OCI-LY7 (cell line): ENCODE measurements at regions not wholly inside any gene's neighbourhood (a gene's known extent, or its start where the extent isn't known, plus 50 kb on each side); places are given as distances from the start of the nearest gene placed in this dataset.

Experiments
- BruUV-seq: library from RNA; stranded (reverse); fragments of 400-500 nt; replicated peaks from 2 replicates; lab custom pipeline; 2021; lab: Mats Ljungman, UMichigan
- CTCF ChIA-PET: fragments of 300-600 bp; sonication (Branson Sonifier 250); formaldehyde crosslinking; loops from one replicate; lab custom pipeline; 2022; ENCODE audit warnings: antibody characterized with exemption; ENCODE audit not compliant: unreplicated experiment; lab: Charles Lee
- POLR2A ChIA-PET: fragments of 300-600 bp; sonication (Branson Sonifier 250); formaldehyde crosslinking; loops from one replicate; lab custom pipeline; 2022; ENCODE audit warnings: antibody characterized with exemption; lab: Charles Lee
- DNase-seq: peaks from one replicate; pipeline ENCODE4 v3.0.0-alpha.2; 2015; ENCODE audit warnings: low spot score
- H2AFZ ChIP-seq: fragments of 200-600 bp; sonication (generic), shearing (Covaris generic); 2 replicates; pipeline ENCODE4 v1.6.1; 2014; ENCODE audit warnings: mild to moderate bottlenecking, antibody characterized with exemption, low read length, moderate library complexity
- H3K27ac ChIP-seq: fragments of 200-600 bp; sonication (generic); 2 replicates; pipeline ENCODE4 v1.5.1; 2014; ENCODE audit warnings: mixed run types, low read depth, mild to moderate bottlenecking, moderate library complexity, low read length, inconsistent platforms; ENCODE audit not compliant: poor library complexity, severe bottlenecking
- H3K36me3 ChIP-seq: fragments of 200-600 bp; sonication (generic); 2 replicates; pipeline ENCODE4 v1.6.1; 2014; ENCODE audit warnings: mild to moderate bottlenecking, antibody characterized with exemption, low read length, moderate library complexity, mixed read lengths; ENCODE audit not compliant: insufficient read depth
- H3K4me1 ChIP-seq: fragments of 200-600 bp; sonication (generic); 2 replicates; pipeline ENCODE4 v1.5.1; 2014; ENCODE audit warnings: mild to moderate bottlenecking, low read length; ENCODE audit not compliant: insufficient read depth, poor library complexity, severe bottlenecking
- H3K4me2 ChIP-seq: fragments of 200-600 bp; sonication (generic); 2 replicates; pipeline ENCODE4 v1.6.1; 2014; ENCODE audit warnings: mild to moderate bottlenecking, low read length
- H3K4me3 ChIP-seq: fragments of 200-600 bp; sonication (generic); 2 replicates; pipeline ENCODE4 v1.5.1; 2014; ENCODE audit warnings: mild to moderate bottlenecking, low read depth, low read length; ENCODE audit not compliant: poor library complexity, severe bottlenecking
- H3K79me2 ChIP-seq: fragments of 200-600 bp; sonication (generic); 2 replicates; pipeline ENCODE4 v1.6.1; 2016; ENCODE audit warnings: low read depth, mild to moderate bottlenecking, low read length, moderate library complexity, mixed read lengths; ENCODE audit not compliant: insufficient read depth
- H3K9me2 ChIP-seq: fragments of 200-600 bp; sonication (generic); 2 replicates; pipeline ENCODE4 v1.6.1; 2016; ENCODE audit warnings: mild to moderate bottlenecking, low read length, mixed read lengths; ENCODE audit not compliant: insufficient read depth
- H3K9me3 ChIP-seq: fragments of 200-600 bp; sonication (generic); 2 replicates; pipeline ENCODE4 v1.6.1; 2014; ENCODE audit warnings: mild to moderate bottlenecking, mixed run types, low read length, mixed read lengths
- H4K20me1 ChIP-seq: fragments of 200-600 bp; sonication (generic); 2 replicates; pipeline ENCODE4 v1.6.1; 2014; ENCODE audit warnings: mild to moderate bottlenecking, antibody characterized with exemption, low read length, moderate library complexity, mixed read lengths; ENCODE audit not compliant: insufficient read depth
- CTCF ChIP-seq: fragments of 200-600 bp; sonication (generic); conservative IDR thresholded peaks from 2 replicates; pipeline ENCODE4 v1.5.1; 2014; ENCODE audit warnings: mild to moderate bottlenecking, antibody characterized with exemption, low read length, moderate library complexity, mixed read lengths
- EZH2phosphoT487 ChIP-seq: fragments of 200-600 bp; sonication (generic); IDR thresholded peaks from 2 replicates; pipeline ENCODE4 v1.6.1; 2018; ENCODE audit warnings: low read depth, borderline replicate concordance, mild to moderate bottlenecking, mixed run types, antibody characterized with exemption, low read length, moderate library complexity, mixed read lengths
- intact Hi-C: fragments of 100-400 bp; cut with micrococcal nuclease; formaldehyde crosslinking; loops from one replicate; pipeline ENCODE4 v1.10.0; 2022; ENCODE audit not compliant: unreplicated experiment

GRCh38 chr15:29528276-29528675 is 258.7 kb upstream of the NSMCE3 start:
- CTCF ChIA-PET, result no interaction called here
- no peak overlapping the region for H2AFZ ChIP-seq
- no peak overlapping the region for H3K4me3 ChIP-seq
- TF ChIP-seq EZH2phosphoT487, result no peak
- no peak overlapping the region for H3K27ac ChIP-seq
- no TSS peak for BruUV-seq
- intact Hi-C loops, result no loop called here
- no peak for DNase-seq
- POLR2A ChIA-PET, result no interaction called here
- no peaks in the 10 kb centered on the region for H3K4me1 ChIP-seq
- no peaks in the 10 kb centered on the region for H3K36me3 ChIP-seq
- no peaks in the 10 kb centered on the region for H4K20me1 ChIP-seq
- H3K79me2 ChIP-seq, result no peaks in the 10 kb centered on the region
- no peaks in the 10 kb centered on the region for H3K9me2 ChIP-seq
- H3K9me3 ChIP-seq, result no peaks in the 10 kb centered on the region
- no peak overlapping the region for H3K4me2 ChIP-seq

- TF ChIP-seq CTCF (no peak), EZH2phosphoT487 (no peak)
- BruUV-seq, result no TSS peak
- Histone ChIP-seq H3K4me3 (no peak overlapping the region), H3K9me2 (no peaks in the 10 kb centered on the region), H3K27ac (no peak overlapping the region), H3K9me3 (no peaks in the 10 kb centered on the region), H3K36me3 (no peaks in the 10 kb centered on the region), H4K20me1 (no peaks in the 10 kb centered on the region), H3K4me2 (no peak overlapping the region), H3K4me1 (no peaks in the 10 kb centered on the region), H3K79me2 (no peaks in the 10 kb centered on the region), H2AFZ (no peak overlapping the region)
- POLR2A ChIA-PET, result no interaction called here
- intact Hi-C loops, result no loop called here
- DNase-seq, result no peak
- CTCF ChIA-PET, result no interaction called here
Observed at GRCh38 chr15:29526802-29527201, 257.2 kb upstream of the NSMCE3 start.

GRCh38 chr15:29522373-29523276 is 253.0 kb upstream of the NSMCE3 start:
- Histone ChIP-seq H3K9me3 (no peaks in the 10 kb centered on the region), H3K27ac (no peak overlapping the region), H3K36me3 (no peaks in the 10 kb centered on the region), H3K4me3 (no peak overlapping the region), H2AFZ (no peak overlapping the region), H3K79me2 (no peaks in the 10 kb centered on the region), H3K9me2 (no peaks in the 10 kb centered on the region), H3K4me2 (no peak overlapping the region), H3K4me1 (no peaks in the 10 kb centered on the region), H4K20me1 (no peaks in the 10 kb centered on the region)
- no peak for TF ChIP-seq CTCF
- TF ChIP-seq EZH2phosphoT487, result no peak
- ChIA-PET POLR2A (no interaction called here), CTCF (no interaction called here)
- no TSS peak for BruUV-seq
- intact Hi-C loops, result no loop called here
- no peak for DNase-seq
